LNCaP clone FGC (cell line): ENCODE measurements at regions not wholly inside any gene's neighbourhood (a gene's known extent, or its start where the extent isn't known, plus 50 kb on each side); places are given as distances from the start of the nearest gene placed in this dataset.
A peak's percentile ranks its signal among the peaks of the same experiment; 100 is the strongest.
"Not testable (repeated sequence)": the region's sequence is repeated elsewhere in the genome, so short reads cannot be mapped to it uniquely, and the experiment has no call there.

Experiments used
- DNase-seq: peaks from one replicate; pipeline ENCODE4 v3.0.0-alpha.2; 2011; ENCODE audit warnings: low read depth
- H3K4me3 ChIP-seq: 2 replicates; pipeline ENCODE4 v1.5.1; 2011; ENCODE audit warnings: mild to moderate bottlenecking, low read depth, low read length, control low read depth
- CTCF ChIP-seq: IDR thresholded peaks from 2 replicates; pipeline ENCODE4 v1.5.1; 2012; ENCODE audit warnings: mild to moderate bottlenecking; ENCODE audit not compliant: control insufficient read depth, insufficient read depth; ENCODE audit errors: extremely low read depth

GRCh38 chr4:123603165-123603564 is 206.6 kb downstream of the SPRY1 start:
- no peak for DNase-seq
- TF ChIP-seq CTCF, result no peak
- H3K4me3 ChIP-seq, result no peak overlapping the region

- H3K4me3 ChIP-seq, DNase-seq: not testable (repeated sequence)
Observed at GRCh38 chr4:123605797-123606196, 209.2 kb downstream of the SPRY1 start.

GRCh38 chr4:123606336-123606735 is 209.7 kb downstream of the SPRY1 start:
- no peak for DNase-seq
- TF ChIP-seq CTCF, result no peak
- H3K4me3 ChIP-seq, result no peak overlapping the region

- DNase-seq, result no peak
- TF ChIP-seq CTCF, result no peak
- no peak overlapping the region for H3K4me3 ChIP-seq
Observed at GRCh38 chr4:123606946-123607542, 210.4 kb downstream of the SPRY1 start.

- peak; percentile 99 for DNase-seq
- TF ChIP-seq CTCF, result no peak
- H3K4me3 ChIP-seq, result no peak overlapping the region
Observed at GRCh38 chr4:123609829-123610228, 213.2 kb downstream of the SPRY1 start.

- no peak for DNase-seq
- TF ChIP-seq CTCF, result no peak
- no peak overlapping the region for H3K4me3 ChIP-seq
Observed at GRCh38 chr4:123613586-123614344, 217.2 kb downstream of the SPRY1 start.

- no peak overlapping the region for H3K4me3 ChIP-seq
- TF ChIP-seq CTCF, result no peak
- no peak for DNase-seq
Observed at GRCh38 chr4:123615901-123616300, 219.3 kb downstream of the SPRY1 start.
